ENCODE measurements at regions not wholly inside any gene's neighbourhood (a gene's known extent, or its start where the extent isn't known, plus 50 kb on each side); places are given as distances from the start of the nearest gene placed in this dataset.

- Histone ChIP-seq H3K4me3 (ENCODE audit: low read length) (no peak overlapping the region), H3K9ac (ENCODE audit: low read length) (no peak overlapping the region), H3K79me2 (replicated peaks; ENCODE audit: insufficient read depth, low read length) (no peaks in the 10 kb centered on the region), H2AFZ (ENCODE audit: low read depth, low read length) (no peak overlapping the region), H3F3A (ENCODE audit: insufficient read depth, low read length, poor library complexity, severe bottlenecking) (no peaks in the 10 kb centered on the region), H4K20me1 (ENCODE audit: insufficient read depth) (no peaks in the 10 kb centered on the region), H3K4me2 (ENCODE audit: low read length) (no peak overlapping the region), H3K27me3 (ENCODE audit: insufficient read depth, low read depth, low read length) (no peaks in the 10 kb centered on the region), H3K9me3 (ENCODE audit: low read length) (no peaks in the 10 kb centered on the region), H3K36me3 (ENCODE audit: insufficient read depth, low read length) (no peaks in the 10 kb centered on the region), H3K27ac (ENCODE audit: low read length) (no peak overlapping the region), H3K9me2 (ENCODE audit: insufficient read depth, low read length) (no peaks in the 10 kb centered on the region)
- TF ChIP-seq TAF1 (IDR thresholded peaks at IDR 0.05; ENCODE audit: low read depth) = no peak
- no peak for TF ChIP-seq POLR2AphosphoS5 (IDR thresholded peaks at IDR 0.05)
- TF ChIP-seq RAD21 (conservative IDR thresholded peaks at IDR 0.05) = no peak
- TF ChIP-seq CTCF (IDR thresholded peaks at IDR 0.05; ENCODE audit: poor library complexity, severe bottlenecking) = no peak
- no peak for TF ChIP-seq EZH2 (IDR thresholded peaks at IDR 0.05; ENCODE audit: borderline replicate concordance, insufficient read depth, low read length, poor library complexity, severe bottlenecking)
- TF ChIP-seq MXI1 (conservative IDR thresholded peaks at IDR 0.05; ENCODE audit: poor library complexity, severe bottlenecking) = no peak
- no peak for TF ChIP-seq REST (IDR thresholded peaks at IDR 0.05; ENCODE audit: borderline replicate concordance)
- TF ChIP-seq SMC3 (conservative IDR thresholded peaks at IDR 0.05; ENCODE audit: poor library complexity) = no peak
- TF ChIP-seq EP300 (conservative IDR thresholded peaks at IDR 0.05; ENCODE audit: poor library complexity, severe bottlenecking) = no peak
Measured at GRCh38 chrX:128425546-128425945, 373.3 kb upstream of the ACTRT1 start.

GRCh38 chrX:128408842-128409241 is 356.6 kb upstream of the ACTRT1 start:
- H3K9me3 ChIP-seq (ENCODE audit: low read length) = no peaks in the 10 kb centered on the region
- H3K9me2 ChIP-seq (ENCODE audit: insufficient read depth, low read length) = no peaks in the 10 kb centered on the region
- H3K79me2 ChIP-seq (replicated peaks; ENCODE audit: insufficient read depth, low read length) = no peaks in the 10 kb centered on the region
- no peaks in the 10 kb centered on the region for H3K27me3 ChIP-seq (ENCODE audit: insufficient read depth, low read depth, low read length)
- no peak overlapping the region for H3K9ac ChIP-seq (ENCODE audit: low read length)
- H3K4me3 ChIP-seq (ENCODE audit: low read length) = no peak overlapping the region
- peak overlapping the region; percentile 31 for H3K27ac ChIP-seq (ENCODE audit: low read length)
- H3K36me3 ChIP-seq (ENCODE audit: insufficient read depth, low read length) = no peaks in the 10 kb centered on the region
- no peaks in the 10 kb centered on the region for H3F3A ChIP-seq (ENCODE audit: insufficient read depth, low read length, poor library complexity, severe bottlenecking)
- no peak overlapping the region for H2AFZ ChIP-seq (ENCODE audit: low read depth, low read length)
- H3K4me2 ChIP-seq (ENCODE audit: low read length) = no peak overlapping the region
- H4K20me1 ChIP-seq (ENCODE audit: insufficient read depth) = no peaks in the 10 kb centered on the region
- TF ChIP-seq POLR2AphosphoS5 (IDR thresholded peaks at IDR 0.05) = peak; percentile 74
- TF ChIP-seq TAF1 (IDR thresholded peaks at IDR 0.05; ENCODE audit: low read depth) = no peak
- TF ChIP-seq RAD21 (conservative IDR thresholded peaks at IDR 0.05) = no peak
- TF ChIP-seq EP300 (conservative IDR thresholded peaks at IDR 0.05; ENCODE audit: poor library complexity, severe bottlenecking) = peak; percentile 85
- TF ChIP-seq CTCF (IDR thresholded peaks at IDR 0.05; ENCODE audit: poor library complexity, severe bottlenecking) = no peak
- TF ChIP-seq REST (IDR thresholded peaks at IDR 0.05; ENCODE audit: borderline replicate concordance) = no peak
- no peak for TF ChIP-seq EZH2 (IDR thresholded peaks at IDR 0.05; ENCODE audit: borderline replicate concordance, insufficient read depth, low read length, poor library complexity, severe bottlenecking)
- peak; percentile 68 for TF ChIP-seq MXI1 (conservative IDR thresholded peaks at IDR 0.05; ENCODE audit: poor library complexity, severe bottlenecking)
